ENCODE measurements at regions not wholly inside any gene's neighbourhood (a gene's known extent, or its start where the extent isn't known, plus 50 kb on each side); places are given as distances from the start of the nearest gene placed in this dataset.

GRCh38 chr10:118977835-118978234, 51.7 kb upstream of the NANOS1 start:
- CTCF ChIA-PET, result no interaction called here
- WGBS (ENCODE audit: low lambda C conversion rate), result 54% methylated on average over 11 of the region's 13 CpGs

GRCh38 chr10:118978316-118978997, 51.1 kb upstream of the NANOS1 start:
- TF ChIP-seq IRF3 (IDR thresholded peaks at IDR 0.05; ENCODE audit: low read depth, low read length) (no peak), RXRA (IDR thresholded peaks at IDR 0.05; ENCODE audit: borderline replicate concordance, low read depth) (no peak), ELF1 (IDR thresholded peaks at IDR 0.05) (no peak)

More at GRCh38 chr10:118977835-118978234, 51.7 kb upstream of the NANOS1 start:
- Histone ChIP-seq H2AFZ (ENCODE audit: low read depth) (no peak overlapping the region), H3K36me3 (replicated peaks in 1 of 2; ENCODE audit: control insufficient read depth in 1 of 2, insufficient read depth in 2 of 2, low read length in 1 of 2) (no peaks in the 10 kb centered on the region), H3K4me1 (ENCODE audit: control insufficient read depth in 1 of 2, insufficient read depth in 2 of 2, low read depth in 1 of 2, low read length in 1 of 2) (peaks cover 0 to 4% of the 10 kb centered on the region in 2 experiments; a peak in 1 of 4 replicates), H3K27me3 (ENCODE audit: insufficient read depth) (no peaks in the 10 kb centered on the region; the same call in 1 of the 2 replicates), H3K9me2 (no peaks in the 10 kb centered on the region), H3K9me3 (no peaks in the 10 kb centered on the region), H3K4me3 (ENCODE audit: low read depth in 2 of 2, low read length in 1 of 2) (no peak overlapping the region), H3K79me2 (ENCODE audit: insufficient read depth) (no peaks in the 10 kb centered on the region), H4K20me1 (ENCODE audit: insufficient read depth) (no peaks in the 10 kb centered on the region), H3K27ac (ENCODE audit: low read depth in 2 of 2, low read length in 1 of 2) (no peak overlapping the region), H3K9ac (no peak overlapping the region), H3F3A (replicated peaks; ENCODE audit: insufficient read depth) (no peaks in the 10 kb centered on the region), H3K4me2 (no peak overlapping the region)
- TF ChIP-seq CTCF (IDR thresholded peaks at IDR 0.05), result no peak
- no peak for TF ChIP-seq EP300 (IDR thresholded peaks at IDR 0.05; ENCODE audit: borderline replicate concordance in 1 of 2, low read depth in 1 of 2, low read length in 1 of 2)
- no peak for TF ChIP-seq RCOR1 (IDR thresholded peaks at IDR 0.05; ENCODE audit: low read length)
- TF ChIP-seq YY1 (IDR thresholded peaks at IDR 0.05; ENCODE audit: low read depth), result no peak
- TF ChIP-seq ZBTB33 (IDR thresholded peaks at IDR 0.05; ENCODE audit: borderline replicate concordance, low read depth), result no peak
- POLR2A ChIA-PET, result no interaction called here
- DNase-seq, result no peak

More at GRCh38 chr10:118978316-118978997, 51.1 kb upstream of the NANOS1 start:
- Histone ChIP-seq H3K79me2 (ENCODE audit: insufficient read depth) (no peaks in the 10 kb centered on the region), H3K27ac (ENCODE audit: low read depth in 2 of 2, low read length in 1 of 2) (no peak overlapping the region), H4K20me1 (ENCODE audit: insufficient read depth) (no peaks in the 10 kb centered on the region), H3K4me3 (ENCODE audit: low read depth in 2 of 2, low read length in 1 of 2) (no peak overlapping the region), H2AFZ (ENCODE audit: low read depth) (no peak overlapping the region), H3F3A (replicated peaks; ENCODE audit: insufficient read depth) (no peaks in the 10 kb centered on the region), H3K4me2 (no peak overlapping the region), H3K9ac (no peak overlapping the region), H3K9me2 (no peaks in the 10 kb centered on the region), H3K36me3 (replicated peaks in 1 of 2; ENCODE audit: control insufficient read depth in 1 of 2, insufficient read depth in 2 of 2, low read length in 1 of 2) (no peaks in the 10 kb centered on the region), H3K27me3 (ENCODE audit: insufficient read depth) (no peaks in the 10 kb centered on the region; the same call in 1 of the 2 replicates), H3K4me1 (ENCODE audit: control insufficient read depth in 1 of 2, insufficient read depth in 2 of 2, low read depth in 1 of 2, low read length in 1 of 2) (peaks cover 0 to 6% of the 10 kb centered on the region in 2 experiments; a peak in 1 of 4 replicates), H3K9me3 (no peaks in the 10 kb centered on the region)
- ChIA-PET CTCF (no interaction called here), POLR2A (no interaction called here)
- 40% methylated on average over 4 of the region's 14 CpGs for whole genome bisulfite sequencing (ENCODE audit: low lambda C conversion rate)
- DNase-seq, result no peak
